NCI-H2227 (cell line): ENCODE measurements at regions not wholly inside any gene's neighbourhood (a gene's known extent, or its start where the extent isn't known, plus 50 kb on each side); places are given as distances from the start of the nearest gene placed in this dataset.

Experiments used
- DNase-seq: peaks from one replicate; lab custom pipeline; 2025; ENCODE audit not compliant: unreplicated experiment; lab: John Stamatoyannopoulos, UW

DNA sequence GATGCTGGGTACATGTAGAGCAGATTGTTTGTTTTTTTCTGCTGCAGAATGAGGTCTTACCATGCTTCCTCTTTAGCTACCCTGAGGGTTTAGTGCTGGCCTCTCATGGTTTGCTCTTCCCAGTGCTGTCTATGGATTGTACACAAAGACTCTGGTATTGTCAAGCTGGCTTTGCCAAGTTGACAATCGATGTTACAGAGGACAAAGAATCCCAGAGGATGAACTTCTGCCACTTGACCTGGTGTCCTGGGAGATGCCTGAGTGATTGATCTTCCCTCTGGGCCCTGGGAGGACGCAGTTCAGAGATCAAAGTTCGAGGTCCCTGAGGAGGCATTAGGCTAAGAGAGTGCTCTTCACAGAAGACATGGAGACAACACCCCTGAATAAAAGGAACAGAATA is 865.4 kb downstream of the CCSER2 start:
- no peak for DNase-seq

DNA sequence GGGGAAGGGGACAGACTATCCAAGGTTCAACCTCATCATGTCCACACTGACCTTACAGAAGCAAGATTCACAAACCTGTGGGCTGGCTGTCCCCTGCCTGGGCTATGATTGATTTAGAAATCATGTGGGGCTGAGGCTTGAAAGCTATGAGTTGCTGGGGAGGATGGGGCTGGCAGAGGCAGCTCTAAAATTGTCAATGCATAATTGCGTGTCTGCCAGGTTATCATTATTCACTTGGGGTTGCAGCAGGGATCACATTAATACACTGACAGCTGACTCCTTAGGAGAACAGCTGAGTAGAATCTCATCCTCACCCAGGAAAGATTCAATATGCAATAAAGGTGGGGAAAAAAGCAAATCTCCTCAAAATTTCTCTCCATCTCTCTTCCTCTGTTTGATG is 866.3 kb downstream of the CCSER2 start:
- peak; percentile 23 for DNase-seq

DNA sequence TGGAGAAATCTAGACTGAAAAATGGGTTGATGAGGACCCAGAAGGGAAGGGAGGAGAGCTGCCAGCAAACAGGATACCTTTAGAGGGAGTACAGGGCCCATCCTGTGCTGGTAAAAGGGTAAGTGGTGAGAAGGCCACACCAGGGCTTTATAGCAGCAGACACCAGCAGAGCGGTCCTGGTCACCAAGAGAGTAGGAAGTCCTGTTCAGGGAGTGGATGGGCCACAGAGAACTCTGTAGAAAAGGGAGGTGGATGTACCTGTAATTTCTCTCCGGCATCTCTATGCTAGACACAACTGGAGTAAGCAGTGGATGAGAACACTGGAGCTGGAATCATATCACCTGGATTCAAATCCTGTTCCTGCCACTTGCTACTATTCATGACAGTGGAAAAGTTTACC is 867.2 kb downstream of the CCSER2 start:
- DNase-seq = no peak

DNA sequence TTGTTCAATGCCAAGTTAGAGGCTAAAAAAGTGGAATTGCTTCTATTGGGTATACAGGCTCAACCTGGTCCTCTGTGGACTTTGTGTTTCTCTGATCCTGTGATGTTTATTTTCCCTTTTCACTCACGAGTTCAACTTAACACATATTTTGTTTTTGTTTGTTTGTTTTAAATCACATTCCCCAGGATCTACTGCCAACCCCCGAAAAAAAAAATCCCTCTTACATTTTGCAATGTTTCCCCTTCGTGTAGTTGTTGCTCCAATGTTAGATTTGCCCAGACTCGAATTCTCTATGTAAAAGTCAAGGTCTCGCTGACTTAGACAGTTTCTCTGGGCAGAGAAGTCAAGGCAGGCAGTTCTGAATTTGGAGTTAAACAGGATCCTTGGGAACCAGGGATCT is 876.4 kb downstream of the CCSER2 start:
- DNase-seq = no peak

DNA sequence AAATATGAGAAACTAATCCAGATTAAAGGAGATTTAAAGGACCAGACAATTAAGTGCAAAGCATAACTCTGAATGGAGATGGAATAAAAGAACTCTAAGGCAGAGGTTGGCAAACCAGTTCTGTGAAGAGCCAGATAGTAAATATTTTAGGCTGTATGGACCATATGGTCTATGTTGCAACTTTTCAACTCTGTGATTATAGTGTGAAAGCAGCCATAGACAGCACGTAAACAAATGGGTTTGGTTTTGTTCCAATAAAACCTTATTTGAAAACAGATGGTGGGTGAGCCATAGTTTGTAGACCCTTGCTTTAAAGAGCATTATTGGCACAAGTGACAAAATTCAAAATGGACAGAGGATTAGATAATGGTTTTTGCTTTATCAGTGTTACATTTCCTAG is 884.1 kb downstream of the CCSER2 start:
- no peak for DNase-seq

DNA sequence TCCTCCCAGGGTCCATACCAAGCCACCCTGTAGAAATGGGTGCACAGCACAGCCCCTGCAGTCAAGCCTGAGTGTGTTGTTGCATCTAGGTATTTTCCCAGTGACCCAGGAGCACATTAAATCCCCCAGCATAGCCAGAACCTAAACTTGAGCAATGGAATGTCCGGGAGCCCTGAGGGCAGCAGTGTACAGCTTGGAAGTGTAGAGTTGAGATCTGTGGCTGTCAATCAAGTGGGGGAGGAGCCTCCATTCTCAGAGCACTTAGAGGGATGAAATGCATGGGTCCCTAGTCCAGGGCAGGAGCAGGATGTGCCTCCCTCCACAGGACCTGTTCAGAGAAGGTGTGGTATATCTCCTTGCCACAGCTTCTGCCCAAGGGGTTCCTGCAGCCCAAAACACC is 885.1 kb downstream of the CCSER2 start:
- DNase-seq = no peak

DNA sequence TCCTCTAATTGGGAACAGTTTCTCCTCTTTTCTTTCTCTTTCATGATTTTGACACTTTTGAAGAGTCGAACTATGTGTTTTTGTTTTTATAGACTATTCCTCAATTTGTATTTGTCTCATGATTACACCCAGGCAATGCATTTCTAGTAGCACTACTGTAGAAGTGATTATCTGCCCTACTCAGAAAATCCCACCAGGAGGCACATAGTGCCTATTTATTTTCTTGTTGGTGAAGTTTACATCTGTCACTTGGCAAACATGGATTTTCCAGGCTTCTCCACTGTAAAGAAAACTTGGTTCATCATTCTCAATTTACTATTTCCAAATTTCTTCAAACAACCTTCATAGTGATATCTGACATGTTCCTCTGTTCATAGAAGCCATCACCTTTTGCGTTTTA is 893.9 kb downstream of the CCSER2 start:
- DNase-seq = no peak

DNA sequence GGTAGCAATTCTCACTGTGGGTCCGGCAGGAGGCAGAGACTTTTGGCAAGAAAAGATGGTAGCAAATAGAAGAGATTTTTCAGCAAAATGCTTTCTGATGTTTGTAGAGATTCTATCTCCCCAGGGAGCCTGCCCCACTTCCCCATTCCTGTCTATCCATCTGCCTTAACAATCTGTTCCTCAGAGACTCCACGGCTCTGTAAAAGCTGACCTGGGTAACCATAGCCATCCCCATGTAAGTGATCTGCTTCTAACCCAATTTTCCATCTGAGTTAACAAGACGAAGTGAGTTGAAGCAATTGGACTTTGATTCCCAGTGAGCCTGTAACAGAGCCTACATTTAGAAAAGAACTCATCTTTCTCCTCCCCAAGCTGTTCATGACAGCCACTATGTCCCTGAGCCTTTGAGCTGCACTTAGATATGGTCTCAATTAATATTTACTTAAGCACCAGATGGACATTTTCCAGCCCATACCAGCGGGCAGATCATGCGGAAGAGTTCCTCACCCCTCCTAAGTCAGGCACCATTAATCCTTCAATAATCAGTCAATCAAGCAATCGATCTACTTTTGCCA is 896.1 kb downstream of the CCSER2 start:
- no peak for DNase-seq

DNA sequence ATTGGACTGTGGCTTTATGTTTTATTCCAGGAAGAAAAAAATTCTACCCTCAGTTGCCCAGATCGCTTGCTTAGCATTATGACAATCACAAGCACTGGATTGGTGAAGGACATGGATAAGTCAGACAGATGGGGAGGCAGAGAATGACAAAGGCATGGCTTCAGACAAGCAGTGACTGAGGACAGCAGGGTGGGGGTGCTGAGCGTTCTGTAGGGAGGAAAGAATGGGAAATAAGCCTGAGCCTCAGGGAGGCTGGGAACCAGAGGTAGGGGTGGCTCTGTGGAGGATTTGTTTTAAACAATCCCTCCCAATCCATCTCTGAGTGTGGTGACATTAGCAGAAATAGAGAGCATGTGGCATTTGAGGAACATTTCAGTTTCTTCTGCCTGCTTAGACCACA is 896.9 kb downstream of the CCSER2 start:
- DNase-seq = no peak

DNA sequence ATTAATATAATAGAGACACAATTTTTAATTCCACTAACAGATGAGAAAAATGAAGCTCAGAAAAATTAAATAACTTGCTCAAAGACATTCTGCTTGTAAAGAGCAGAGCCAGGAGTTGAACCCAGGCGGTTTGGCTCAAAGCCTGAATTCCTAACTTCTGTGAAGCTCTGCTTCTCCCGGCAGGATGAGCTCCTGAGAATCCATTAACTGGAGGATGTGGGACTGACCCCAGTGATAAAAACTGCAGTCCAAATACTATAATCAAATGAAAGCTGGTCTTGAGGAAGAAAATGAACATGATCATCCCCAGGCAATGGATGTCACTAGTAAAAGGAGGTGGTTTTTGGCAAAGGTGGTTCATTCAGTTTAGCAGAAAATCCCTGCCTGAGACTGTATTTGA is 898.2 kb downstream of the CCSER2 start:
- no peak for DNase-seq

DNA sequence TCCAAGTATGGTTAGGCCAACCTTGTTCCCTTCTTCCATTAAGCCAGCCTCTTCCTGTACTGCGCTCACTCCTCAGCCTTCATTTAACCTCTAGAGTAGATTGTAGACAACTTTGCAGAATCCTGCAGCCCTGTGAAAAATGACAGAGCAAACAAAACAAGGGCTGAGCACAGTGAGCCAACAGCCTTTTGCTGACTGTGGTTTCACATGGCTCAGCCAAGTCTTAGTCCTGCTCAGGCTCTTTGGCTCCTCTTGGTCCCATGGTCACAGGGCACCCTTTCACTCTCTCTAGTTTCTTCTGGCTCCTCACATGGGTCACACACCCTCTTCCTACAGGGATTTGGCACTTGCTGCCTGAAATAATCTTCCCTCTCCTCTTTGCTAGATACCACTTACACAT is 900.3 kb downstream of the CCSER2 start:
- DNase-seq = no peak

DNA sequence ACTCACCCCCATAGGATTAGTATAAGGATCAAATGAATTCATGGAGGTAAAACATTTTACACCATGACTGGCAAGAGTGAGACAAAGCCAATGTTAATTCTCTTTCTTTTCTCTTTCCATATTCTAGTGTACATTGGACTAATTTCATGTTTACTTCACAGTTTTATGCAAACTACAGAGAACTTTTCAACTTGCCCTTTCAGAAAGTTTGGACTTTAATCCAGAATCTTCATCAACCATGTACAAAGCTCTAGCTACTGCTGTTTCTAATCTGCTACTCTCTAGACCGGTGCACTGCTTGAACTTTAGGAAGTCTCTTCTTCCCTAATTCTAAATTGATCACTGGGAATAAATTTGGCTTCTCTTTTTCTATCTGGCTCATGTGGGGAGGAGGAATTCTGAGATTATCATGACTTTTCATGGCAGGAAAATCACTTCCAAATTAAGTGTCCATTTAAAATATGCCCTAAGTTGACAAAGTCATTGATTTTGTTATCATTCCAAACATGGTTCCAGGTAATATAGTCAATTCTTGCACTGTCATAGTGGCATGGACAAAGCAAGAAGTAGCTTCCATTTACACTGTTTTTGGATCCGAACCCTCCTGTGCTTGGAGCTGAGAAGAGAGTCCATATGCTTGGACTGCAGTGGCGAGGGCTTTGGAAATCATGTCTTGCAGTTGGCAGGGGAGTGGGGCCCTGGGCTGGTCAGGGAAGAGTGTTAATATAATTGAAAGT is 903.3 kb downstream of the CCSER2 start:
- no peak for DNase-seq

DNA sequence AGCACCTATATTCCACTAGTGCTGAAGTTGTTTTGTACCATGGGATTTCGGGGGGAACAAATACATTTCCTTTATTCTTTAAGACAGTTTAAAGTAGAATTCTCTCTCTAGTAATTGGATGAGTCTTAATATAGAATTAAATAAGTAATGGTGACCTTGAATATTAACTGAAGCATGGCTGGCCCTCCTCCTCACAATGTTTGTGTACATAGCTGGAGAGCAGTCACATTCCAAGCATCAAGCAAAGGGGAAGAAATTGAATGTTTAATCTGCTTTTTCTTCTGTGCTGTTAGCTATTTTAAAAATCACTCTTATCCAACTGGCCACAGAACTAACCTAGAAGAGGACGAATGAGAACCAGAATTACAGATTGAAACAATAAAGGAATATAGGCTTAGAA is 906.9 kb downstream of the CCSER2 start:
- DNase-seq = no peak

DNA sequence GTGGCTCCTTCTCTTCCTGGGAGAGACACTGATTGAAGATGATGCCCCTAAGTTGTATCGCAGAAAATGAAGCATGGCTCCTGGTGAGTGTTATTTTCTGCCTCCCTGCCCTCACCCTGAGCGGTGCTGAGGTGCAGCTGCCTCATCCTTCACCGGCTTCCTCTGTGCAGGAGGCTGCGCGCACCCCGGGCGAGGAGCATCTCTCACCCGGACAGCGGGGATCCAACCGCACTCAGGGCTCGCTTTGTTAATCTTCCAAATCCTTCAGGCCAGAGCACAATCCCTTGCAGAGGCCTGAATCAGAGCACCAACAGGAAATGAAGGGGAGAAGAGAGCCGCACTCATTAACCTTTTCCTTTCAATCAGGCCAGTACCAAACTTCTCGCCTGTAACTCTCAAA is 910.3 kb downstream of the CCSER2 start:
- no peak for DNase-seq

DNA sequence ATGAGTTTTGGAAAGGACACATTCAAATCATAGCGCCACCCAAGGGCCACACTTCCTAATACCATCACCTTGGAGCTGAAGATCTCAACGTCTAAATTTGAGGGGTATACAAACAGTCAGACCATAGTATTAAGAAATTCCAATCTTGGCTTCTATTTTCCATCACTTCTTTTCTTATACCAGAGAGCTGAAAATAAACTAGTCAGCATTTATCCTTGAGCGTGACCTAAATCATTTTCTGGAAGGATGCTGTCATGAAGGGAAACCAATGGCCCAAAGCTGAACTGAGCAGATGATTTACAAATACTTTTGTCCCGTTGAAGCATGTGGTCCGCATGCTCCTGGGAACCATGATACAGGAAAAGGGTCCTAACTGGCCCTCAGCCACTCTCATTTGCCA is 921.9 kb downstream of the CCSER2 start:
- no peak for DNase-seq

DNA sequence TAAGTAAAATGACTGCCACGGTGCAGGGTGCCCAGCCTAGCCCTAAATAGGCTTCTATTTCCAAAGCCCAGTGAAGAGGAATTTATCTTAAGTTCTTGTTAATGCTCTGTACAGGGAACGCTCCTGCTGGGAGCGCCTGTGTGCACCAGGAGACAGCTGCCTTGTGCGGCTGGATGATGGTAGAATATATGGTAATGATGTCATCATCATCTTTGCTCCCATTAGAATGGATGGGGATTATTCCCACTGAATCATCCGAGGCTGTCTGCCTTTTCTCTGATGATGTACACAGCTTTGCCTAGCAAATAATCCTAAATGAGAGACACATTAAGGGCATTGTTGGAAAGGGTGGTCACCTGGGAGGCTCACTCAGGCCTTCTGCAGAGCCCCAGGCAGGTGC is 928.1 kb downstream of the CCSER2 start:
- DNase-seq = no peak

DNA sequence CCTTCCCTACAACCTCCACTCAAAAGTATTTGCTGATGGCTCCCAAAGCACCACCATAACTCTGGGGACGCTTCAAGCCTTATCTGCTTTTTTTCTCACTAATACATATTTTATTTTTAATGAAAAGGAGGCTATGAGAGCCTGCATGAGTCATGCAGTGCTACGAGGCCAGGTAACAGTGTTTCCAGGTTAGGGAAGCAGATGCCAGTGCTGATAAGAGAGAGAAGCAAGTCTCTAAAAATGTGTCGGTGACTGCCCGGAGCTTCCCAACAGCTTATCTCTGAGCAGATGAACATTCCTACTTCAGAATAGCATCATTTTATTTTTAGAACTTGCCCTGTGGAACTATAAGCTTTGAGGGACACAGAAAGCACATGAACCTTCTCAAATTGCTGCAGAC is 931.5 kb downstream of the CCSER2 start:
- no peak for DNase-seq

DNA sequence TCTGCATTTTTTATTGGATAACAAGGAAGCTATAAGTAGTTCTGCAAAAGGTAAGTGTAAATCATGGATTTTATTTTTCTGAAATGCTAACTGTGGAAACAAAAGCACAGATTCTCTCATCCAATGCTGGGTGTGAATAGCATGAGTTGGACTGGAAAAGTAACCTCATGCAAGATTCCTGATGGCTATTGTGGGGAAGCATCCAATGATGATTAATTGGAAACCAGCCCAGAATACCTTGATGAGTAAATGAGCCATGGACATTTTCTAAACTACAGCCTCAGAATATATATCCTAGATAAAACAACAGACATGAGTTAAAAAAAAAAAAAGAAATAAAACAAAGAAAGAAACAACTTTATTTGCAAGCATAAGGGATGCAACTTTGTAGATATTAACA is 934.6 kb downstream of the CCSER2 start:
- DNase-seq = no peak

DNA sequence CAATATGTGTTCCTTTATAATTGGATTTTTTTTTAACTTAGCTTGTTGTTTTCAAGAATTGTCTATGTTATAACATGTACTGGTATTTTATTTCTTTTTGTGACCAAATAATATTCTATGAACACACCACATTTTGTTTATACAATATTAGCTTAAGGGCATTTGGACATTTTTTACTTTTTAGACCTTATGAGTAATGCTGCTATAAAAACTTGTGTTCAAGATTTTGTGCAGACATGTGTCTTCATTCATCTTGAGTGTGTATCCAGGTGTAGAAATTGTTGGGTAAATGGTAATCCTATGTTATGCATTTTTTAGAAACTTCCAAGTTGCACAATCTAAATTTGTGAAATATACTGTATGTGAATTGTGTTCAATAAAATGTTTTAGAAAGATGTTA is 936.7 kb downstream of the CCSER2 start:
- DNase-seq = no peak

DNA sequence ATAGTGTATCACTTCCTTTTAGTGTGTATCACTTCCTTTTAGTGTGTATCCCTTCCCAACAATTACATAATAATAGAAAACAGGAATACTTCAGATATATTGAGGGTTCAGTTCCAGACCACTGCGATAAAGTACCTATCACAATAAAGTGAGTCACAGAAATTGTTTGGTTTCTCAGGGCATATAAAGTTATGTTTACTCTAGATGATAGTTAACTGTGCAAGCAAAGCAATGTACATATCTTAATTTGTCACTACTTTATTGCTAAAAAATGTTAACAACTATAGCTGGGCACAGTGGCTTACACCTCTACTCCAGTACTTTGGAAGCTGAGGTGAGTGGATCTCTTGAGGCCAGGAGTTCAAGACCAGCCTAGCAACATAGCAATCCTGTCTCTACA is 938.4 kb downstream of the CCSER2 start:
- DNase-seq = no peak

DNA sequence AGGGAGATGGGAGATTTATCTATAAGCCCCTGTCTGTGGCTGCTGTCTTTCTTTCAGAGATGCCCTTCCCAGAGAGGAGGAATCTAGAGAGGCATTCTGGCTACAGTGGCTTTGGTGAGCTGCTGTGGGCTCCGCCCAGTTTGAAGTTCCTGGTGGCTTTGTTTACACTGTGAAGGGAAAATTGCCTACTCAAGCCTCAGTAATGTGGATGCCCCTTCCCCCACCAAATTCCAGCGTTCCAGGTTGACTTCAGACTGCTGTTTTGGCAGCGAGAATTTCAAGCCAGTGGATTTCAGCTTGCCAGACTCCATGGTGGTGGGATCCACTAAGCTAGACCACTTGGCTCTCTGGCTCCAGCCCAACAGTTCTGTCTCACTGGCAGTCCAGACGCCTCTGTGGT is 951.6 kb downstream of the CCSER2 start:
- peak; percentile 15 for DNase-seq

DNA sequence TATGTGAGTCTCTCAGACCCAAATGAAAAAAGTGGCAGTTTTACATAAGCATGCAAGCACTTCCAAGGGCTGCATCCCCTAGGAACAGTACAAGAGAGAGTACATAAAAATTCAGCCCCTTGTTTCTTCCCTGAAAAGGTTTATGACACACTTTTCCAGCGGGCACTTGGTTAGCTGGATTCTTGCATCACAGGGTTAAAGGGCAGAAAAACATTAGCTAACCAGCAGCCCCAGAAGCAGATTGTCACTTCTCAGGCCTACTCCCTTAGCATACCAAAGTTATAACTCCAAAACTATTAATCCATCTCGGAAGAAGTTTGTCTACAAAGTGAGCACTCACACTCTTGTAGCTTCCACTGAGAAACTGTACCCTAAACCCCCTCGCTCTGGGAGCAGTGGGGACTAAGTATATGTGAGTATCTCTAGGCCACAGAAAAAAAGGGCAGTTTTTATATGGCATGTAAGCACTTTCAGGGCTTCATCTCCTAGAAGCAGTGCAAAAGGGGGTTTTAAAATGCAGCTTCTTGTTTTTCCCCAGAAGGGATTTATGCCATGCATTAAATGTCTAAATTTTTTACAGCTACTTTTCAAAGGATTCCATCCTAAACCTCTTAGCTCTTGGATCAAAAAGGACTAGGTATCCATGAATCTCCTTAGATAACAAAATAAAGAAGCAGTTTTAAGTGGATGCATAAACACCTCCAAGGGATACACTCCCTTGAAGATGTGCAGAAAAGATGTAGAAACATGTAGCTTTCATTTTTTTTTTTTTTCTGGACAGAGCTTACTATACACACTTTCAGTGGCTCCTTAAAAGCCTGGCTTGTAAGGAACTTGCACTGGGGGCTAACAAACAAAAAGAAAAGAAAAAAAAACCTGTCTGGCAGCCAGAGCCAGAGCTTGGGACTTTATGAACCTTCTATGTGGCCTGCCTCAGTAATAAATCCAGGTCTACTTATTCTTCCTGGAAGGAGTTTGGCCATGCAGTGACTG is 956.7 kb downstream of the CCSER2 start:
- DNase-seq = no peak
